ENCODE measurements at regions not wholly inside any gene's neighbourhood (a gene's known extent, or its start where the extent isn't known, plus 50 kb on each side); places are given as distances from the start of the nearest gene placed in this dataset.

GRCh38 chr2:160649698-160650097 lies 156.1 kb upstream of the RBMS1 start:
- TF ChIP-seq CTCF (IDR thresholded peaks at IDR 0.05; ENCODE audit: low read length) (no peak), EZH2 (IDR thresholded peaks at IDR 0.05; ENCODE audit: borderline replicate concordance, low read length) (no peak)
